HG03558 (cell line): ENCODE measurements at regions not wholly inside any gene's neighbourhood (a gene's known extent, or its start where the extent isn't known, plus 50 kb on each side); places are given as distances from the start of the nearest gene placed in this dataset.
"Not testable (repeated sequence)": the region's sequence is repeated elsewhere in the genome, so short reads cannot be mapped to it uniquely, and the experiment has no call there.

Experiments used
- ATAC-seq: cut with Tn5 transposase; IDR thresholded peaks from one replicate; pipeline ENCODE4 v1.9.1; 2021; ENCODE audit warnings: moderate number of reproducible peaks; ENCODE audit not compliant: unreplicated experiment; ENCODE audit errors: extremely low read depth

DNA sequence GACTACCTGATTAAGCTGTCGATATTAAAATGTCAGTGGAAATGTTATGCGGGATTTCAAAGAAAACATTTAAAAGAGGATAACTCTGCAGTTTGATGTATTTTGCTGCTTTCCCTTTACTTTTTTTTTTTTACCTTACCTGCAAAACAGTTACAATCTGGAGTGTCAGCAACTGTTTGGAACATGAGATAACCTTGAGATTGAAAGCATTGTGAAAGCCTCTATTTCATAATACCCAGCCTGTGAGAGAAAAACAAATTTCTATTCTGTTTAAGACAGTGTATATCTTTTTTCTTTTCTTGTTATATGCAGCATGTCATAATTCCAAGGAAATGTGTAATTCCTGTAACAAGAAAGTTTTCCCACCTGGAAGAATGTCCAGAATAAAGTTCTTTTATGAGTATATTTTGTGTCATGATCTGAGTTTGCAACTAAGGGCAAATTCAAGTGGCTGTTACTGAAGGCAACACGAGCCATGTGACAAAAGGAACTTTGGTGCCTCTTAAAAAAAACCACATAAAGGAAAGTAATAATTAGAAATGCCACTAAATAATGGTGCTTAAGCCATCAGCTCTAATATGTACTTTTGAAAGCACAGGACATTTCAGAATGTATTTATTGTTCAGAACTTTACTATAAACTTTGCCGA lies 297.0 kb upstream of the DSEL start:
- no peak for ATAC-seq

DNA sequence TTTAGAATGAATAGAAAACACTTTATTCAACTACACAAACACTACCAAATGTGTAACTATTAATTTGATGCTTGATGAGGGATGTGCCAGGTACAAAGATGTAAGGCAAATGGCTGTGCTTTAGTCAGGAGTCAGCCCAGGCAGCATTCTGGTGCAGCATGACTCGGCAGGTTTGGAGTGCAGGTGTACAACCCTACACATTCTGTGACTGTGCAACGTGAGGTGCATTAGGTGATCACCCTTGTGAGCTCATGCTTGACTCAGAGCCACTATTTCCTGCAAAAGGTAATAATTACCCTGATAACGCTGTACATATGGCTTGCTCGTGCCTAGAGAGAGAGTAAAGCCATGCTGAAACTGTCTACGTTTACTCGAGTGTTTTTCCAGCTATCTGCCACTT lies 288.7 kb upstream of the DSEL start:
- ATAC-seq: no peak

- ATAC-seq: no peak
Measured at GRCh38 chr18:67794521-67794920, 278.0 kb upstream of the DSEL start.

DNA sequence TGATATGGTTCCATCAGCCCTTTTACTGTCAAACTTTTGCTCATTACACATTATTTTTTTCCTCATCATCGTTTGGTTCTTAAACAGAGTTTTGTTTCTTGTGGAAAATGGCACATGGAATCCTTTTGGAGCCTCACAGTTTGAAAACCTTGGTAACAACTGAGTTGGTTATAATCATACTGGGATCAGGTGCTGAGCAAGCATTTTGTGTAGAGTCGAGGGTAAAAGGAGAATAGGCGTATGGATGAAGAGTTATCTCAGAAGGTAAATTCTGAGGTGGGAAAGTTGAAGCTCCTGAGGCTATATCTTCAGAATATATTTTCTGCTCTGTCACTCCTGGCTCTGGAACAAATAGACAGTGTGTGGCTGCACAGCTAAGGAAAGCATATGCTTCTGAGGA lies 274.0 kb upstream of the DSEL start:
- ATAC-seq: no peak

DNA sequence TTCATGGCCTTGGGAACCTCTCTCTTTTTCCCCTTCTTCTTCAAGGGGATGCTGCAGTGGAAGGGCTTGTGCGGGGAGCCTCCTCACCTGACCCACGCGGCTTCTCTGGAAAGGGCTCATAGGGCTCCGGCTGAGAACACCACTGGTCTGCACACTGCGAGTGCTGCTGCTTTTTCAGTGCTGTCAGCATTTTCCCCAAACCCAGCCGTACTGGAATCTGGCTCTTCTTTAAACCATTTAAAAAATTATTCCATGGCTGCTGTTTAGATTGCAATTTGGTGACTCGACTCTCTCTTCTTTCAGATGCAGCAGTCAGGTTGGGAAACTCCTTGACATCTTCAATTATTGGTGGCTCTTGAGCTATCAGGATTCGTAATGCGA lies 272.6 kb upstream of the DSEL start:
- no peak for ATAC-seq

DNA sequence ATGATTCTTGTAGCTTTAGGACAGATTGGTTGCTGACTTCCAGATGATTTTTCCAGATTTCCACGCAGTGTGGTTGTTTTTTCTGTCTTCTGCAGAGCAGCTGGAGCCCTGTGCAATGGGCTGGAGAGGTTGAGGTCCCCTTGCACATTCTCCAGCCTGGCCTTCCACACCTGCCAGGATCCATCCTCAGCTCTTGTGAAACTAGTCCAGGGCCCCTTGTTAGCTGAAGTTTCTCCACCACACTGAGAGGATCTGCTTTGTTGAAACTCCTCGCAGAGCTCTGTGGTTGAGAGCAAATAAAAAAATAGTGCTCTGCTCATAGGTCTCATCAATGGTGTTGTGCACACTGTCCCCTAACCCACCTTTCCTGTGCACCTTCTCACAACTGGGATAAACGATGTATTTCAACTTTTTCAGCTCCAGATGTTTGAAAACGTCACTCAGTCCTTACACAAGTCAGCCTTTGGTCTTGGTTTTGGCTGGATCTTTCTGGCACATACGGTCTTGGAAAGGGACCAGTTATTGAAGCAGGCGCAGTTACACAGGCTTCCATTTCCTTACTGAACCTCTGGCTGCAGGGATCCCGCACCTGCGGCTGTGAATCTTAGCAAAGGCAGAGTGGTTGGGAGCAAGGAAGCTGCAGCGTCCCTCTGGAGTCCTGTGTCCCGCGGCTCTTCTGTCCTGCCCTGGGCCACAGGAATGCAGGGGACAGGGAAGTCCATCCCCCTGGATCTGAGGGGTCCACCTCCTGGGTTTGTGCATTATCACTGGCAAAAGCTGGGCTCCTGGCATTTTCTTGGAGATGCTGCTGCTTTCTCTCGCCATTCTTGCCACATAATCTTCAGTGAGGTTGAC lies 272.0 kb upstream of the DSEL start:
- ATAC-seq: no peak

DNA sequence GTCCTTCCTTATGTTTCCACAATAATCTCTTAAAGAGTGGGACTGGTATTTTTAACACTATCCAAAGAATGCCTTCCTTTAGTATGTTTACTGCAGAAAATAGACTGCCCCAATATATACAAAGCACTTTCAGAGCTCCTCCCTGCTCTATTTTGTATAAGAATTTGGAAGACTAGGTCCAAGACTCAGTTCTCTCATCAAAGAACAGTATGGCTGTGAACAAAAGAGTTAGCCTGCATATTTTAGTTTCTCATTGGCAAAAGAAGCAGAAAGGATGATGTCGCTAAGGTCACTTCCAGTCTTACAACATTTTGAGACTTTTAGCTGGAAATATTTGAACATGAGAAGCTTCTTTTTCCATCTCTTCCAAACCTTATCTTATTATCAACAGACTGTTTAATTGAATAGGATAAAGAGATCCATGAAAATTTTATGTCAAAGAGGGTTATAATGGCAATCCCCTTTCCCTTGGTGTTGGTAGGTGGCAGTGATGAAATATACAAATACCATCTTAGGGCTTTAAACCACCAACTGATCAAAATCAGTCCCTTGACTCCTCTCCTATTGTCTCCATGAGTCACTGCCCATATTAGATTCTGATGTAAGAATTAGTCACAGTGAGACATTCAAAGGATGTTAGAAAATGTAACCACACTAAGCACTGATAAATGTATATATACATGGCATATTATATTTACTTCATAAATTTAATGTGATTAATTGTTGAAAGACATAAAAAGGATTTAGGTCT lies 266.9 kb upstream of the DSEL start:
- ATAC-seq: no peak

DNA sequence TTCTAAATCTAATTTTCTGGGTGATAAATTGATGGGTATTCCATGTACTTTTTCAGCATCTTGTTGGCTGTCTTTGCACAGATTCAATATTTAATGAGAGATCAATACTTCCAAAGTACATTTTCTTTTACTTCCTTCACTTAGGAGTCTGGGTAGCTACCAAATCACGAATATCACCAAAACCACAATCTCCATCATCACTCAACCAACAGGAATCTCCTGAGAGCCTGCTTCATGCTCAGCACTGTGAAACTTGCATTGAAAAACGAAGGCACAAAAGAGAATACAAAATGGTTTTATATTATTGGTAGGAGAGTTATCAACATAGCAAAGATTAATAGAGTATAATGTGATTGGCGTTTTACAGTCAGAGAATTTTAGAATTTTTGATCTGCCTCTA lies 261.5 kb upstream of the DSEL start:
- ATAC-seq: no peak

DNA sequence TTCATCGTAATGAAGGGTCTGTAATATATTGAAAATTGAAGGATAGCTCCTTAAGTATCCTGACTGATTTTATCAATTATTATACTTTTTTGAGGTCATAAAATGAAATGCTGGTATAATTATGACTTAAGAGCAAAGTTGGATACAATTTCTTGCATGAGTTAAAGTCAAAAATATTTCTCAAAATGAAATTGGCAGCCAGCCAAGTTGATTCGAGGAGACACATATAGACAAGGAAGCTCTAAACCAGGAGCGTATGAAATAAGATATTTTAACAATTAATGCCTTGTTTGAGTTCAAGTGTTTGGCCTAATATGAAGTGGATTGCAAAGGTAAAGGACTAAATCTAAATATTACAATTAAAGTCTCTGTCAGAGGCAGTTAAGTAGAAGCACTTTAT lies 260.4 kb upstream of the DSEL start:
- no peak for ATAC-seq

GRCh38 chr18:67771271-67771670 lies 254.8 kb upstream of the DSEL start:
- no peak for ATAC-seq

GRCh38 chr18:67770520-67770919 lies 254.0 kb upstream of the DSEL start:
- no peak for ATAC-seq

DNA sequence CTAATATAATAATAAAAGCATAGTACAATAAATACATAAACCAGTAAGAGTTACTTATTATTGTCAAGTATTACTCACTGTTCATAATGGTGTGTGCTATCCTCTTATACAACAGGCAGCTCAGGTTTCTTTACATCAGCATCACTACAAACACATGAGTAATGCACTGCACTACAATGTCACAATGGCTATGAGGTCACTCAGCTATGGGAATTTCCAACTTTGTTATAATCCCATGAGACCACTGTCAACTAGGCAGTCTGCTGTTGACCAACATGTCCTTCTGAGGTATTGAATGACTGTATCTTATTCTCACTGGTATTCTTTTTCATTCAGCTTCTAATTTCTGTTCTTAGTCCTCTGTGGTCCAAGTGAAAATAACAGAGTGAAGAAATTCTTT lies 250.4 kb upstream of the DSEL start:
- no peak for ATAC-seq

DNA sequence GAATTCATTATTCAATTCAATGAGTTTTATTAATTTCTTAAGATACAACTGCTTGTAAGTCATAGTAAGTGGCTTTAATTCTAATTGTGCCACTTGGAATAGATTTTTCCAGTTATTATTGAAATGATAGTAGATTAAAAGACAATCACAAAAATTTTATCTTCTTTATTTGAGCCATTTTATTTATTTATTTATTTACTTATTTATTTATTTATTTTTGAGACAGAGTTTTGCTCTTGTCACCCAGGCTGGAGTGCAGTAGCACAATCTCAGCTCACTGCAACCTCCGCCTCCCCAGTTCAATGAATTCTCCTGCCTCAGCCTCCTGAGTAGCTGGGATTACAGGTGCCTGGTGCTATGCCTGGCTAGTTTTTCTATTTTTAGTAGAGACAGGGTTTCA lies 235.7 kb upstream of the DSEL start:
- ATAC-seq: not testable (repeated sequence)

DNA sequence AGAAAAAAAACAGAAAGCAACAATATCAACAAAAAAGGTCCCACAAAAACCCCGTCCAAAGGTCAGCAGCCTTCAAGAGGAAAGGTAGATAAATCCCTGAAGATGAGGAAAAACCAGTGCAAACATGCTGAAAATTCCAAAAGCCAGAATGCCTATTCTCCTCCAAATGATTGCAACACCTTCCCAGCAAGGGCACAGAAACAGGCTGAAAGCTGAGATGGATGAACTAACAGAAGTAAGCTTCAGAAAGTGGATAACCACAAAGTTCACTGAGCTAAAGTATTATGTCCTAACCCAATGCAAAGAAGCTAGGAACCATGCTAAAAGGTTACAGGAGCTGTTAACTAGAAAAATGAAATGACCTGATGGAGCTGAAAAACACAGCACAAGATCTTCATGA lies 226.4 kb upstream of the DSEL start:
- ATAC-seq: no peak

DNA sequence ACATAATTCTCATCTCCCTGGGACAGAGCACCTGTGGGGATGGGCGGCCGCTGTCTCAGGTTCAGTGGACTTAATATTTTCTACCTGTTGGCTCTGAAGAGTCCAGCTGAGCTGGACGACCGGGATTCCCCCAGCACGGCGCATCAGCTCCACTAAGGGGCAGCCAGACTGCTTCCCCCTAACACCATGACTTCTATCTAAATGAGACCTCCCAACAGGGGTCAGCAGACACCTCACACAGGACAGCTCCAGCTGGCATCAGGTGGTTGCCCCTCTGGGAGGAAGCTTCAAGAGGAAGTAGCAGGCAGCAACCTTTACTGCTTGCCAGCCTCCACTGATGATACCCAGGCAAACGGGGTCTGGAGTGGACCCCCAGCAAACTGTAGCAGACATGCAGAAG lies 226.0 kb upstream of the DSEL start:
- no peak for ATAC-seq

DNA sequence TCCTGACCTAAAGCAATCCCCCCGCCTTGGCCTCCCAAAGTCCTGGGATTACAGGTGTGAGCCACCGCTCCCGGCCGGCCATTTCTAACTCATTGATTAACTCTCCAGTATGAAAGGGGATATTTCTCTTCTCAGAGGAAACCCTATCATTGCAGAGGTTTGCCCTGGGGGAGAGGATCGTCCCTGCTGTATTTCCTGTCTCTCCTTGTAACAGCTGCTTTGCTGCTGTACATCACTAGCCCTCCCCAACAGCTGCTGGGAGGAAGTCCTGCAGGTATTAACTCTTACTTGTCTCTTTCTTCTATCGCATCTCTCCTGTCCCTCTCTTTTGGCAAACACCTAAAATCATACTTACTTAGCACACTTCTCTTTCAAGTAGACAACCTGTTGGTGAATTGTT lies 219.0 kb upstream of the DSEL start:
- no peak for ATAC-seq

- ATAC-seq: no peak
Measured at GRCh38 chr18:67733088-67733487, 216.6 kb upstream of the DSEL start.

- no peak for ATAC-seq
Measured at GRCh38 chr18:67731851-67732250, 215.3 kb upstream of the DSEL start.

DNA sequence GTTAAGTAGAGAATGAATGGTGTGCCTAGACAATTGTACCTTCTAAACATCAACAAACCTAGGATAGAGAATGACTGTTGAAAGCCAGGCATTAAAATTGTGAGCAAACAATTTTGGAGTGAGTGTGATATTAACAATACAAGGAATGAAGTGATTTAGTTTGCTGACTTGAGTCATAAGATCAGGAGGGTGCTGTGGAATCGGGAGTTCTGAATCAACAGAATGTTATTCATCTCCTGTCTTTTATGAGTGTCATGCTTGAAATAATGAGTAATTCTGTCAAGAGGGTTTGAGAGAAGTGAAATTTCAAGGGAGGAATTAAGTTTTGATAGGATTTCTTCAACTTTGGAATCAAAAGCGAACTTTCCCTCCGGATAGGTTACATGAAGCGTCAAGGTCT lies 214.4 kb upstream of the DSEL start:
- ATAC-seq: no peak

GRCh38 chr18:67728364-67728763 lies 211.8 kb upstream of the DSEL start:
- ATAC-seq: no peak

DNA sequence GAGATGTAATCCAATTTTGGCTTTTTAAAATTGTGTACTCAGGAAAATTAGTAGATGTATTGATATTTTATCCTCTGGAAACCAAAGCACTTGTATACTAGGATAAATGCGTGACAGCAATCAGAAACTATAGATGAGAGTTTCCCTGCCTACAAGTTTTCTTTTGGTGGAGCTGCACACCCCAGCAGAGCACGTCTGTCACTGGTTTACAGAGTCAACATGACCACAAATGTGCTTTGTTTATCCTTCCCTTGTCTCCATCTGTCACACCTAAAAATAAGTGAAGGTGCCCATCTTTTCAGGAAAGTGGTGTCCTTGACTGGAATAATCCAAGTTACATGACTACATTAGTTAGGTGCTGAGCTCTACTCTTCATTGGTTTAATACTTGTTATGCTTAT lies 210.4 kb upstream of the DSEL start:
- ATAC-seq: no peak
